ENCODE measurements at regions not wholly inside any gene's neighbourhood (a gene's known extent, or its start where the extent isn't known, plus 50 kb on each side); places are given as distances from the start of the nearest gene placed in this dataset.

DNA sequence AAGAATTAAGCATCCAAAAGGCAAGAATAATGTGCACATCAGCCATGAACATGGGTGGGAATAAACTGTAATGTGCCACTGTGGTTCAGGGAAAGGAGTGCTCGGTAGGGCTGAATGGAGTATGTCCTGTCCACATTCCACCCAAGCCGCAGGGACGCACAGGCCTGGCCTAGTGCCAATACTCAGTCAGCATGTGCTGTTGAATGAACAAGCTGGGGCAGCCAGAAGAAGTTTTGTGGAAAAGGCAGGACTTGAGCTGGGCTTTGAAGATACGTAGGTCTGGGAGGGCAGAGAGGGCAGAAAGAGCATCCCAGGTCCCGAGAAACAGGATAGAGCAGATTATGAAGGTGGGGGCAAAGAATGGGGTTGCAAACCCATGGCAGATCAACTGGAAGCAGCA is 60.0 kb upstream of the PLET1 start:
- no peak for TF ChIP-seq SIN3A (IDR thresholded peaks at IDR 0.05; ENCODE audit: borderline replicate concordance, insufficient read depth, low read length)
- TF ChIP-seq REST (IDR thresholded peaks at IDR 0.05; ENCODE audit: insufficient read depth in 1 of 2, low read depth in 2 of 2, low read length in 2 of 2), result no peak
- no peak for TF ChIP-seq POLR2AphosphoS5 (IDR thresholded peaks at IDR 0.05; ENCODE audit: low read depth, low read length)
